H1 (cell line): ENCODE measurements at regions not wholly inside any gene's neighbourhood (a gene's known extent, or its start where the extent isn't known, plus 50 kb on each side); places are given as distances from the start of the nearest gene placed in this dataset.

ENCODE experiments used
- CTCF ChIA-PET: fragments of 300-600 bp; sonication (Branson Sonifier 250); formaldehyde crosslinking; loops from one replicate; lab custom pipeline; 2021; ENCODE audit not compliant: partially characterized antibody; lab: Charles Lee
- POLR2A ChIA-PET: fragments of 300-600 bp; sonication (Branson Sonifier 250); formaldehyde crosslinking; loops from one replicate; lab custom pipeline; 2021; ENCODE audit warnings: inconsistent platforms; ENCODE audit not compliant: partially characterized antibody; lab: Charles Lee
- DNase-seq, 2 experiments: peaks; one replicate each; pipeline versions ENCODE4 v3.0.0 to v3.0.0-alpha.2; 2010 to 2022; ENCODE audit warnings: low spot score in 2 of 2, low read depth in 1 of 2, mixed read lengths in 1 of 2
- FAIRE-seq: peaks from 2 replicates; lab custom pipeline; 2011; peaks lifted over from hg19 to GRCh38; lab: Jason Lieb, UNC
- H2AFZ ChIP-seq: 2 replicates; pipeline ENCODE4 v1.8.1; 2012; ENCODE audit warnings: low read length, inconsistent platforms
- H2AK5ac ChIP-seq: 2 replicates; pipeline ENCODE4 v1.6.1; 2013; ENCODE audit warnings: low read depth, low read length
- H2BK120ac ChIP-seq: replicated peaks from 2 replicates; pipeline ENCODE3; 2013; ENCODE audit warnings: low read depth, low read length, inconsistent platforms
- H2BK12ac ChIP-seq: 2 replicates; pipeline ENCODE4 v1.6.1; 2013; ENCODE audit warnings: low read depth, low read length
- H2BK15ac ChIP-seq: 2 replicates; pipeline ENCODE4 v1.6.1; 2013; ENCODE audit warnings: low read length
- H2BK20ac ChIP-seq: 2 replicates; pipeline ENCODE4 v1.6.1; 2013; ENCODE audit warnings: low read length
- H2BK5ac ChIP-seq: 2 replicates; pipeline ENCODE4 v1.6.1; 2013; ENCODE audit warnings: low read depth, low read length
- H3K14ac ChIP-seq: 2 replicates; pipeline ENCODE4 v1.6.1; 2013; ENCODE audit warnings: inconsistent platforms; ENCODE audit not compliant: insufficient read length
- H3K18ac ChIP-seq: 2 replicates; pipeline ENCODE4 v1.6.1; 2013; ENCODE audit warnings: low read length; ENCODE audit errors: extremely low read depth
- H3K23ac ChIP-seq: 2 replicates; pipeline ENCODE4 v1.6.1; 2013; ENCODE audit warnings: inconsistent platforms; ENCODE audit not compliant: insufficient read length
- H3K23me2 ChIP-seq: 2 replicates; pipeline ENCODE4 v1.6.1; 2013; ENCODE audit warnings: low read depth, low read length
- H3K27ac ChIP-seq: 2 replicates; pipeline ENCODE4 v1.6.1; 2011; ENCODE audit warnings: low read depth, low read length, inconsistent platforms
- H3K27me3 ChIP-seq, 4 experiments: replicated peaks in 1 of 4; 1 replicate in 1 of 4; 2 replicates in 3 of 4; pipeline versions ENCODE4 v1.6.1 to v1.8.1; 2011 to 2013; ENCODE audit warnings: low read length in 3 of 4, mild to moderate bottlenecking in 3 of 4, inconsistent platforms in 2 of 4, mixed read lengths in 2 of 4, moderate library complexity in 1 of 4; ENCODE audit not compliant: control insufficient read depth in 3 of 4, insufficient read depth in 3 of 4; ENCODE audit errors: extremely low read depth in 1 of 4
- H3K36me3 ChIP-seq, 4 experiments: 2 replicates each; pipeline versions ENCODE4 v1.6.1 to v1.8.1; 2011 to 2013; ENCODE audit warnings: mild to moderate bottlenecking in 4 of 4, low read length in 3 of 4, moderate library complexity in 2 of 4, control low read depth in 1 of 4, inconsistent platforms in 1 of 4; ENCODE audit not compliant: insufficient read depth in 4 of 4, control insufficient read depth in 2 of 4
- H3K4ac ChIP-seq: replicated peaks from 2 replicates; pipeline ENCODE3; 2013; ENCODE audit warnings: low read length, low read depth, mixed read lengths, inconsistent platforms; ENCODE audit not compliant: insufficient read length
- H3K4me1 ChIP-seq, 4 experiments: replicated peaks in 1 of 4; 1 replicate in 1 of 4; 2 replicates in 3 of 4; pipeline versions ENCODE4 v1.6.1 to v1.8.1; 2011 to 2013; ENCODE audit warnings: low read length in 3 of 4, inconsistent platforms in 2 of 4, mixed read lengths in 1 of 4; ENCODE audit not compliant: insufficient read depth in 4 of 4, control insufficient read depth in 3 of 4
- H3K4me2 ChIP-seq, 2 experiments: 2 replicates each; pipeline versions ENCODE4 v1.6.1 to v1.8.1; 2011 to 2013; ENCODE audit warnings: low read depth in 2 of 2, low read length in 2 of 2, control low read depth in 1 of 2, inconsistent platforms in 1 of 2, mild to moderate bottlenecking in 1 of 2; ENCODE audit not compliant: insufficient read depth in 1 of 2
- H3K4me3 ChIP-seq, 4 experiments: fragments of 200-600, 300-600 bp in 1 of 4; sonication (generic), shearing (Covaris generic), sonication (Bioruptor Twin) in 1 of 4; 2 replicates each; pipeline versions ENCODE4 v1.5.1 to v1.8.1; 2011 to 2016; ENCODE audit warnings: low read length in 4 of 4, low read depth in 3 of 4, control low read depth in 2 of 4, inconsistent platforms in 2 of 4, mild to moderate bottlenecking in 2 of 4, mixed read lengths in 1 of 4, moderate library complexity in 1 of 4; ENCODE audit not compliant: insufficient read depth in 2 of 4; ENCODE audit errors: extremely low read depth in 1 of 4
- H3K56ac ChIP-seq: replicated peaks from 2 replicates; pipeline ENCODE3; 2013; ENCODE audit warnings: low read depth, mild to moderate bottlenecking, mixed read lengths, low read length, inconsistent platforms; ENCODE audit not compliant: insufficient read length
- H3K79me1 ChIP-seq: 2 replicates; pipeline ENCODE4 v1.6.1; 2013; ENCODE audit warnings: low read depth, low read length, control low read depth
- H3K79me2 ChIP-seq, 2 experiments: 2 replicates each; pipeline versions ENCODE4 v1.6.1 to v1.8.1; 2012 to 2013; ENCODE audit warnings: low read length in 2 of 2, mild to moderate bottlenecking in 2 of 2, inconsistent platforms in 1 of 2; ENCODE audit not compliant: insufficient read depth in 2 of 2, control insufficient read depth in 1 of 2
- H3K9ac ChIP-seq, 4 experiments: replicated peaks in 1 of 4; 1 replicate in 1 of 4; 2 replicates in 3 of 4; pipeline versions ENCODE4 v1.6.1 to v1.8.1; 2011 to 2013; ENCODE audit warnings: low read depth in 3 of 4, low read length in 3 of 4, control low read depth in 2 of 4, mild to moderate bottlenecking in 2 of 4, moderate library complexity in 2 of 4, inconsistent platforms in 1 of 4; ENCODE audit errors: extremely low read depth in 1 of 4
- H3K9me3 ChIP-seq, 2 experiments: 2 replicates each; pipeline versions ENCODE4 v1.6.1 to v1.8.1; 2012 to 2013; ENCODE audit warnings: mild to moderate bottlenecking in 2 of 2, moderate library complexity in 2 of 2, control low read depth in 1 of 2, inconsistent platforms in 1 of 2, low read depth in 1 of 2, low read length in 1 of 2, mixed read lengths in 1 of 2; ENCODE audit not compliant: insufficient read depth in 2 of 2
- H4K20me1 ChIP-seq, 2 experiments: replicated peaks in 1 of 2; 2 replicates each; pipeline versions ENCODE3 to v1.8.1; 2011 to 2013; ENCODE audit warnings: inconsistent platforms in 2 of 2, low read length in 2 of 2, mild to moderate bottlenecking in 1 of 2; ENCODE audit not compliant: insufficient read depth in 2 of 2, control insufficient read depth in 1 of 2
- H4K5ac ChIP-seq: 2 replicates; pipeline ENCODE4 v1.6.1; 2013; ENCODE audit warnings: low read length, low read depth, mixed read lengths, inconsistent platforms; ENCODE audit not compliant: insufficient read length
- H4K8ac ChIP-seq: 2 replicates; pipeline ENCODE4 v1.8.0; 2013; ENCODE audit warnings: mild to moderate bottlenecking, moderate library complexity, low read length, inconsistent platforms; ENCODE audit not compliant: insufficient read depth; ENCODE audit errors: extremely low read depth
- H4K91ac ChIP-seq: replicated peaks from 2 replicates; pipeline ENCODE3; 2013; ENCODE audit warnings: low read length, mixed read lengths, inconsistent platforms; ENCODE audit not compliant: insufficient read length
- ASH2L ChIP-seq: fragments of 200-600, 300-600 bp; sonication (generic); IDR thresholded peaks from one replicate; pipeline ENCODE4 v1.7.1; 2017; ENCODE audit warnings: low read length
- CEBPB ChIP-seq: IDR thresholded peaks from 2 replicates; pipeline ENCODE4 v1.6.1; 2012; ENCODE audit warnings: low read depth, low read length
- CREB1 ChIP-seq: IDR thresholded peaks from 2 replicates; pipeline ENCODE4 v1.6.1; 2012; ENCODE audit warnings: inconsistent platforms
- EP300 ChIP-seq, 2 experiments: IDR thresholded peaks; 1 replicate in 1 of 2; 2 replicates in 1 of 2; pipeline ENCODE4 v1.6.1; 2011 to 2012; ENCODE audit warnings: low read depth in 2 of 2, low read length in 2 of 2, mild to moderate bottlenecking in 2 of 2, borderline replicate concordance in 1 of 2, inconsistent platforms in 1 of 2, moderate library complexity in 1 of 2
- EZH2 ChIP-seq: fragments of 200-600 bp; sonication (generic); IDR thresholded peaks from 2 replicates; pipeline ENCODE4 v1.7.1; 2012; ENCODE audit warnings: low read depth, mild to moderate bottlenecking, moderate library complexity, low read length, inconsistent platforms; ENCODE audit not compliant: severe bottlenecking
- FOSL1 ChIP-seq: IDR thresholded peaks from 2 replicates; pipeline ENCODE4 v1.6.1; 2011; ENCODE audit warnings: mild to moderate bottlenecking, low read depth, low read length, moderate library complexity; ENCODE audit not compliant: insufficient read depth
- NRF1 ChIP-seq: IDR thresholded peaks from 2 replicates; pipeline ENCODE4 v1.6.1; 2011; ENCODE audit warnings: mild to moderate bottlenecking, low read depth, low read length, improper control_type of control experiment
- POU5F1 ChIP-seq: IDR thresholded peaks from 2 replicates; pipeline ENCODE4 v1.6.1; 2011; ENCODE audit warnings: low read depth, mild to moderate bottlenecking, low read length, moderate library complexity
- RAD21 ChIP-seq, 2 experiments: IDR thresholded peaks in 1 of 2; conservative IDR thresholded peaks in 1 of 2; 2 replicates each; pipeline ENCODE4 v1.6.1; 2011; ENCODE audit warnings: low read depth in 2 of 2, low read length in 2 of 2, improper control_type of control experiment in 1 of 2, inconsistent platforms in 1 of 2, mild to moderate bottlenecking in 1 of 2, moderate library complexity in 1 of 2
- SIRT6 ChIP-seq: IDR thresholded peaks from one replicate; pipeline ENCODE4 v1.7.1; 2012; ENCODE audit warnings: low read length, inconsistent platforms
- SP2 ChIP-seq: IDR thresholded peaks from 2 replicates; pipeline ENCODE4 v1.6.1; 2012; ENCODE audit warnings: mild to moderate bottlenecking, low read length, inconsistent platforms
- TAF1 ChIP-seq: IDR thresholded peaks from 2 replicates; pipeline ENCODE4 v1.6.1; 2011; ENCODE audit warnings: mild to moderate bottlenecking, low read depth, low read length
- TBP ChIP-seq: IDR thresholded peaks from 2 replicates; pipeline ENCODE4 v1.6.1; 2011; ENCODE audit warnings: low read depth, low read length, improper control_type of control experiment
- WGBS, 2 experiments: shearing (Covaris generic) in 1 of 2; methylation state at CpG; one replicate each; pipeline versions ENCODE4 v1.1.6 to v1.1.7; 2013 to 2015; ENCODE audit warnings: low lambda C conversion rate in 2 of 2, mixed read lengths in 2 of 2, inconsistent platforms in 1 of 2, low coverage in 1 of 2, missing lambda C conversion rate in 1 of 2; ENCODE audit not compliant: insufficient replicate concordance in 2 of 2, insufficient coverage in 1 of 2, insufficient read length in 1 of 2; ENCODE audit errors: extremely low coverage in 1 of 2, missing lambda C conversion rate in 1 of 2; 5-methylcytosine and 5-hydroxymethylcytosine counted together

DNA sequence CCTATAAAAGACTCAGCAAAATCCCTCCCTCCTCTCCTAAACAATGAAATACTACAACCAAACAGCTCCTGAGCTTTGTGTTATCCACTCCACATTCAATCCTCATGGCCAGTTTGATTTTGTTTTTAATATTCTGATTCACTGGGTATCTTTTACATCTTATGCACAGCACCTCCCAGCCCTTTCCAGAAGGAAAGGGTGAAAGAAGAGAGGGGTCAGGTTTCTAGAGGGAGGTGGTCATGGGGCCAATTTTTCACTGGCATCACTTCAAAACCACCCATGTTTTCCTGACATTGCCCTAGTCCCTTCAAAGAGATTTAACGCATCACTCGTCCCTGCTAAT is 315.6 kb downstream of the LPIN1 start:
- H4K8ac ChIP-seq: no peak overlapping the region
- no peaks in the 10 kb centered on the region for H3K36me3 ChIP-seq
- no peaks in the 10 kb centered on the region for H4K20me1 ChIP-seq
- H3K9me3 ChIP-seq: no peaks in the 10 kb centered on the region
- ChIA-PET CTCF (interaction anchor here (2.0 kb wide), 1 partner anchor 14 kb away, joined by 6 read pairs; no protein-coding TSS in a partner anchor), POLR2A (no interaction called here)
- no peak overlapping the region for H2BK20ac ChIP-seq
- H3K79me1 ChIP-seq: no peaks in the 10 kb centered on the region
- TF ChIP-seq FOSL1 (no peak), CREB1 (no peak), TAF1 (no peak), EP300 (IDR thresholded peaks at IDR 0.05; ENCODE audit: borderline replicate concordance in 1 of 2, low read depth in 2 of 2, low read length in 2 of 2) (no peak), SP2 (no peak), NRF1 (no peak), EZH2 (no peak), RAD21 (IDR thresholded peaks at IDR 0.05 in 1 of 2, conservative IDR thresholded peaks at IDR 0.05 in 1 of 2; ENCODE audit: low read depth in 2 of 2, low read length in 2 of 2) (no peak), TBP (no peak), SIRT6 (no peak), CEBPB (no peak), ASH2L (no peak), POU5F1 (no peak)
- no peaks in the 10 kb centered on the region for H3K27me3 ChIP-seq
- no peak overlapping the region for H3K4me2 ChIP-seq
- H3K4ac ChIP-seq: no peak overlapping the region
- no peak overlapping the region for H3K4me3 ChIP-seq
- no peak overlapping the region for H3K18ac ChIP-seq
- H2BK12ac ChIP-seq: no peak overlapping the region
- H3K14ac ChIP-seq: no peak overlapping the region
- H3K79me2 ChIP-seq: no peaks in the 10 kb centered on the region
- H4K91ac ChIP-seq: no peak overlapping the region
- H3K27ac ChIP-seq: no peak overlapping the region
- H3K9ac ChIP-seq: no peak overlapping the region
- WGBS, 2 experiments: 100% methylated on average over 2 of the region's 2 CpGs; no CpG with 5 or more reads in 1 of the 2 experiments
- no peaks in the 10 kb centered on the region for H3K23me2 ChIP-seq
- H3K56ac ChIP-seq: no peak overlapping the region
- FAIRE-seq: no peak
- peaks cover 0 to 4% (median 1%) of the 10 kb centered on the region in 4 experiments; a peak in 3 of 7 replicates for H3K4me1 ChIP-seq
- no peak overlapping the region for H3K23ac ChIP-seq
- H2AK5ac ChIP-seq: no peak overlapping the region
- H2AFZ ChIP-seq: no peak overlapping the region
- no peak overlapping the region for H2BK120ac ChIP-seq
- no peak for DNase-seq
- H2BK15ac ChIP-seq: no peak overlapping the region
- H2BK5ac ChIP-seq: no peak overlapping the region
- no peak overlapping the region for H4K5ac ChIP-seq
